ENCODE measurements at regions not wholly inside any gene's neighbourhood (a gene's known extent, or its start where the extent isn't known, plus 50 kb on each side); places are given as distances from the start of the nearest gene placed in this dataset.

- no peak for TF ChIP-seq STAT6 (CRISPR knock-in tag; conservative IDR thresholded peaks at IDR 0.05; ENCODE audit: low read depth)
Measured at GRCh38 chr14:83478741-83479140, 1945.1 kb upstream of the SEL1L start (continued).

GRCh38 chr14:83483063-83483462, 1949.4 kb upstream of the SEL1L start:
- Mint-ChIP-seq H3K4me3 (no peak overlapping the region), H3K9me3 (peaks cover 3% of the 10 kb centered on the region; the same call in 1 of the 2 replicates), H3K27me3 (ENCODE audit: low read depth) (no peaks in the 10 kb centered on the region), H3K27ac (no peak overlapping the region), H3K4me1 (no peaks in the 10 kb centered on the region), H3K36me3 (no peaks in the 10 kb centered on the region)
- DNase-seq (ENCODE audit: low spot score): no peak
- ChIA-PET CTCF (no interaction called here), POLR2A (interaction anchor here (0.6 kb wide), 1 partner anchor 335 kb away, joined by 4 read pairs; no protein-coding TSS in a partner anchor)
- ATAC-seq: no peak
- TF ChIP-seq NR1H2 (CRISPR knock-in tag; IDR thresholded peaks at IDR 0.05): no peak

GRCh38 chr14:83485591-83485990, 1951.9 kb upstream of the SEL1L start:
- no peak for TF ChIP-seq ATF1 (CRISPR knock-in tag; IDR thresholded peaks at IDR 0.05)
- no peak for TF ChIP-seq NR3C1 (CRISPR knock-in tag; conservative IDR thresholded peaks at IDR 0.05; ENCODE audit: low read depth)
- TF ChIP-seq SOX15 (CRISPR knock-in tag; IDR thresholded peaks at IDR 0.05): no peak
- no peak for TF ChIP-seq GRHL2 (CRISPR knock-in tag; IDR thresholded peaks at IDR 0.05; ENCODE audit: insufficient replicate concordance, severe bottlenecking)
- TF ChIP-seq NFYB (CRISPR knock-in tag; conservative IDR thresholded peaks at IDR 0.05; ENCODE audit: low read depth): no peak
- no peak for TF ChIP-seq RELA (CRISPR knock-in tag; IDR thresholded peaks at IDR 0.05; ENCODE audit: borderline replicate concordance)
- no peak for TF ChIP-seq ERG (CRISPR knock-in tag; IDR thresholded peaks at IDR 0.05)
- TF ChIP-seq MAX (CRISPR knock-in tag; IDR thresholded peaks at IDR 0.05): no peak
- no peak for TF ChIP-seq FOXK1 (CRISPR knock-in tag; IDR thresholded peaks at IDR 0.05)
- TF ChIP-seq TEAD1 (CRISPR knock-in tag; IDR thresholded peaks at IDR 0.05): no peak
- TF ChIP-seq NFE2L1 (CRISPR knock-in tag; IDR thresholded peaks at IDR 0.05): no peak
- TF ChIP-seq ZNF512 (CRISPR knock-in tag; IDR thresholded peaks at IDR 0.05; ENCODE audit: borderline replicate concordance): no peak
- TF ChIP-seq CTCF (IDR thresholded peaks at IDR 0.05): no peak
- no peak for TF ChIP-seq OVOL2 (CRISPR knock-in tag; IDR thresholded peaks at IDR 0.05; ENCODE audit: borderline replicate concordance)
- TF ChIP-seq NR1H2 (CRISPR knock-in tag; IDR thresholded peaks at IDR 0.05): no peak
- TF ChIP-seq FOXJ3 (CRISPR knock-in tag; IDR thresholded peaks at IDR 0.05; ENCODE audit: borderline replicate concordance): no peak
- no peak for TF ChIP-seq ZSCAN18 (CRISPR knock-in tag; IDR thresholded peaks at IDR 0.05)
- no peak for TF ChIP-seq FOXP4 (CRISPR knock-in tag; IDR thresholded peaks at IDR 0.05)
- no peak for TF ChIP-seq ZNF219 (CRISPR knock-in tag; IDR thresholded peaks at IDR 0.05; ENCODE audit: borderline replicate concordance)
- no peak for TF ChIP-seq E2F4 (CRISPR knock-in tag; IDR thresholded peaks at IDR 0.05; ENCODE audit: borderline replicate concordance, low read depth)
- ChIA-PET POLR2A (no interaction called here), CTCF (no interaction called here)
- DNase-seq (ENCODE audit: low spot score) (no peak), ATAC-seq (no peak)
- Mint-ChIP-seq H3K4me1 (no peaks in the 10 kb centered on the region), H3K27me3 (ENCODE audit: low read depth) (no peaks in the 10 kb centered on the region), H3K36me3 (no peaks in the 10 kb centered on the region), H3K27ac (no peak overlapping the region), H3K9me3 (peaks cover 3% of the 10 kb centered on the region; the same call in 1 of the 2 replicates), H3K4me3 (no peak overlapping the region)

Data from WTC11 (cell line).